CD4-positive, alpha-beta T cell treated with Interferon alpha-2 for 1 hour (primary cell): ENCODE measurements at regions not wholly inside any gene's neighbourhood (a gene's known extent, or its start where the extent isn't known, plus 50 kb on each side); places are given as distances from the start of the nearest gene placed in this dataset.

Source experiments
- DNase-seq, 2 donors: peaks; one replicate each; pipeline ENCODE4 v3.0.0-alpha.2; 2020 to 2022

GRCh38 chr1:99445071-99445470 lies 180.8 kb downstream of the PLPPR4 start:
- no peak for DNase-seq

- no peak for DNase-seq
Observed at GRCh38 chr1:99445486-99445885, 181.2 kb downstream of the PLPPR4 start.

- DNase-seq = no peak
Observed at GRCh38 chr1:99447721-99448120, 183.4 kb downstream of the PLPPR4 start.

- no peak for DNase-seq
Observed at GRCh38 chr1:99455760-99456159, 190.2 kb upstream of the PALMD start.

- DNase-seq = no peak
Observed at GRCh38 chr1:99456536-99456935, 189.4 kb upstream of the PALMD start.

GRCh38 chr1:99457381-99458165 lies 188.3 kb upstream of the PALMD start:
- no peak for DNase-seq

- DNase-seq = no peak
Observed at GRCh38 chr1:99461499-99461898, 184.4 kb upstream of the PALMD start.

GRCh38 chr1:99464738-99465137 lies 181.2 kb upstream of the PALMD start:
- DNase-seq = no peak

GRCh38 chr1:99465176-99465900 lies 180.6 kb upstream of the PALMD start:
- DNase-seq = no peak

- DNase-seq = no peak
Observed at GRCh38 chr1:99467645-99468044, 178.3 kb upstream of the PALMD start.

GRCh38 chr1:99469550-99469971 lies 176.4 kb upstream of the PALMD start:
- DNase-seq = no peak

- DNase-seq = no peak
Observed at GRCh38 chr1:99472893-99473292, 173.0 kb upstream of the PALMD start.

- no peak for DNase-seq
Observed at GRCh38 chr1:99474350-99474893, 171.5 kb upstream of the PALMD start.

- no peak for DNase-seq
Observed at GRCh38 chr1:99476058-99476457, 169.9 kb upstream of the PALMD start.

GRCh38 chr1:99481391-99481996 lies 164.4 kb upstream of the PALMD start:
- DNase-seq = peak in 1 of 2 donors; percentile 58

- DNase-seq = no peak
Observed at GRCh38 chr1:99482286-99482685, 163.6 kb upstream of the PALMD start.

GRCh38 chr1:99482750-99483149 lies 163.2 kb upstream of the PALMD start:
- no peak for DNase-seq

- no peak for DNase-seq
Observed at GRCh38 chr1:99490031-99490430, 155.9 kb upstream of the PALMD start.

- DNase-seq = no peak
Observed at GRCh38 chr1:99496067-99496466, 149.8 kb upstream of the PALMD start.

- DNase-seq = no peak
Observed at GRCh38 chr1:99497690-99498089, 148.2 kb upstream of the PALMD start.

GRCh38 chr1:99500541-99500940 lies 145.4 kb upstream of the PALMD start:
- no peak for DNase-seq

GRCh38 chr1:99501871-99502270 lies 144.0 kb upstream of the PALMD start:
- no peak for DNase-seq

- DNase-seq = no peak
Observed at GRCh38 chr1:99502400-99502799, 143.5 kb upstream of the PALMD start.

GRCh38 chr1:99503276-99503747 lies 142.6 kb upstream of the PALMD start:
- DNase-seq = no peak
